Endothelial cell of umbilical vein (primary cell): ENCODE measurements at regions not wholly inside any gene's neighbourhood (a gene's known extent, or its start where the extent isn't known, plus 50 kb on each side); places are given as distances from the start of the nearest gene placed in this dataset.

Experiments
- POLR2A ChIP-seq: IDR thresholded peaks from 2 replicates; pipeline ENCODE4 v1.6.1; 2012; ENCODE audit warnings: low read depth, mild to moderate bottlenecking, control low read depth, low read length
- TF ChIP-seq, protein P1 (sequence below), 2 donors: IDR thresholded peaks; 1 replicate in 1 of 2; 2 replicates in 1 of 2; pipeline ENCODE4 v1.5.1; 2011; ENCODE audit warnings: low read length in 2 of 2, mild to moderate bottlenecking in 2 of 2, moderate library complexity in 2 of 2, control low read depth in 1 of 2, inconsistent platforms in 1 of 2, low read depth in 1 of 2; ENCODE audit not compliant: insufficient read depth in 1 of 2; ENCODE audit errors: extremely low read depth in 1 of 2

DNA sequence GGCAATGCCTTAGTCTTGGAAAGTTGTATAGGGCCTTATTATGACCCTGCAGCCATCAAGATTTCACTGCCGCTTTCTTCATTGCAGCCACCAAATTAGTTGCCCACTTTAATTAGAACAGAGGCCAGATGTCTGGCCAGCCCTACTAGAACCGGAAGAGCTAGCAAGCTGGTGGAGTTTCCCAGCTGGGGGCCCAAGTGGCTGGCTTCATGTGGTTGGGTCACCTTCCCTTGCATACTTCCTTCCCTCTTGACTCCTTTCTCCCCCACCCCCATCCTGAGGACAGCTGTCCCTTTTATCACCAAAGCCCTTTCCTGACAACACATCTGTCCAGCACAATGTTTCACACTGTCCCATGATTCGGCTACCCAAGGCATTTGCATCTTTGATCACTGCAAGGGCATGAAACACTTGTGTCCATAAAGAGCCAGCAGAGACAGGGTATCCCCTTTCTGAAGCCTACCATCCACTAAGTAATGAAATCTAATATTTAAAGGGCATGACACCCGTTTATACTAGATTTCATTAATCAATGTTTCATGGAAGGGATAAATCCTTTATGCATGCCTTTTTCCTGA lies 187.2 kb downstream of the BCL11A start:
- no peak for TF ChIP-seq POLR2A
- TF ChIP-seq, protein P1, sequence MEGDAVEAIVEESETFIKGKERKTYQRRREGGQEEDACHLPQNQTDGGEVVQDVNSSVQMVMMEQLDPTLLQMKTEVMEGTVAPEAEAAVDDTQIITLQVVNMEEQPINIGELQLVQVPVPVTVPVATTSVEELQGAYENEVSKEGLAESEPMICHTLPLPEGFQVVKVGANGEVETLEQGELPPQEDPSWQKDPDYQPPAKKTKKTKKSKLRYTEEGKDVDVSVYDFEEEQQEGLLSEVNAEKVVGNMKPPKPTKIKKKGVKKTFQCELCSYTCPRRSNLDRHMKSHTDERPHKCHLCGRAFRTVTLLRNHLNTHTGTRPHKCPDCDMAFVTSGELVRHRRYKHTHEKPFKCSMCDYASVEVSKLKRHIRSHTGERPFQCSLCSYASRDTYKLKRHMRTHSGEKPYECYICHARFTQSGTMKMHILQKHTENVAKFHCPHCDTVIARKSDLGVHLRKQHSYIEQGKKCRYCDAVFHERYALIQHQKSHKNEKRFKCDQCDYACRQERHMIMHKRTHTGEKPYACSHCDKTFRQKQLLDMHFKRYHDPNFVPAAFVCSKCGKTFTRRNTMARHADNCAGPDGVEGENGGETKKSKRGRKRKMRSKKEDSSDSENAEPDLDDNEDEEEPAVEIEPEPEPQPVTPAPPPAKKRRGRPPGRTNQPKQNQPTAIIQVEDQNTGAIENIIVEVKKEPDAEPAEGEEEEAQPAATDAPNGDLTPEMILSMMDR (IDR thresholded peaks at IDR 0.05; ENCODE audit: extremely low read depth in 1 of 2, insufficient read depth in 1 of 2, low read depth in 1 of 2, low read length in 2 of 2), result no peak
